Glomerular visceral epithelial cell (primary cell): ENCODE measurements at regions not wholly inside any gene's neighbourhood (a gene's known extent, or its start where the extent isn't known, plus 50 kb on each side); places are given as distances from the start of the nearest gene placed in this dataset.

ENCODE experiments used
- DNase-seq: peaks from one replicate; pipeline ENCODE4 v3.0.0-alpha.2; 2016; ENCODE audit errors: extremely low spot score

- DNase-seq, result no peak
These were observed 234.3 kb upstream of the MBL2 start for GRCh38 chr10:53006663-53007526.

- no peak for DNase-seq
These were observed 233.2 kb upstream of the MBL2 start for GRCh38 chr10:53005612-53006345.

GRCh38 chr10:53003094-53003493 is 230.5 kb upstream of the MBL2 start:
- no peak for DNase-seq

GRCh38 chr10:52999681-53000080 is 227.1 kb upstream of the MBL2 start:
- DNase-seq, result no peak

- DNase-seq, result no peak
These were observed 226.7 kb upstream of the MBL2 start for GRCh38 chr10:52999258-52999657.

- no peak for DNase-seq
These were observed 224.4 kb upstream of the MBL2 start for GRCh38 chr10:52997007-52997406.

GRCh38 chr10:52994370-52994769 is 221.8 kb upstream of the MBL2 start:
- DNase-seq, result no peak

- DNase-seq, result no peak
These were observed 220.5 kb upstream of the MBL2 start for GRCh38 chr10:52993109-52993508.

- DNase-seq, result no peak
These were observed 220.0 kb upstream of the MBL2 start for GRCh38 chr10:52992567-52992966.

GRCh38 chr10:52988923-52989322 is 216.3 kb upstream of the MBL2 start:
- DNase-seq, result no peak

GRCh38 chr10:52986125-52986524 is 213.5 kb upstream of the MBL2 start:
- DNase-seq, result no peak

GRCh38 chr10:52984169-52984568 is 211.6 kb upstream of the MBL2 start:
- DNase-seq, result no peak

- no peak for DNase-seq
These were observed 206.9 kb upstream of the MBL2 start for GRCh38 chr10:52979295-52979990.

GRCh38 chr10:52977581-52977980 is 205.0 kb upstream of the MBL2 start:
- no peak for DNase-seq

GRCh38 chr10:52967806-52968795 is 195.5 kb upstream of the MBL2 start:
- DNase-seq, result no peak

GRCh38 chr10:52966904-52967303 is 194.3 kb upstream of the MBL2 start:
- no peak for DNase-seq

GRCh38 chr10:52965938-52966401 is 193.4 kb upstream of the MBL2 start:
- no peak for DNase-seq

GRCh38 chr10:52965509-52965908 is 192.9 kb upstream of the MBL2 start:
- no peak for DNase-seq

GRCh38 chr10:52961323-52961722 is 188.7 kb upstream of the MBL2 start:
- DNase-seq, result no peak

GRCh38 chr10:52959810-52960209 is 187.2 kb upstream of the MBL2 start:
- DNase-seq, result no peak

GRCh38 chr10:52956861-52957260 is 184.3 kb upstream of the MBL2 start:
- peak; percentile 22 for DNase-seq
